Sigmoid colon (tissue), 4 donors: ENCODE measurements at regions not wholly inside any gene's neighbourhood (a gene's known extent, or its start where the extent isn't known, plus 50 kb on each side); places are given as distances from the start of the nearest gene placed in this dataset.
"Not testable (repeated sequence)": the region's sequence is repeated elsewhere in the genome, so short reads cannot be mapped to it uniquely, and the experiment has no call there.

Experiments used
- EP300 ChIP-seq, 4 donors: sonication (generic); formaldehyde crosslinking; IDR thresholded peaks; one replicate each; pipeline ENCODE4 v1.6.1; 2017; ENCODE audit warnings: antibody characterized with exemption in 4 of 4
- POLR2AphosphoS5 ChIP-seq, 4 donors: sonication (generic); formaldehyde crosslinking; IDR thresholded peaks; one replicate each; pipeline ENCODE4 v1.6.1; 2017; ENCODE audit warnings: antibody characterized with exemption in 4 of 4
- TF ChIP-seq, protein P1 (sequence below), 4 experiments: fragments of 450-650 bp in 3 of 4; fragments of 200-600 bp in 1 of 4; IDR thresholded peaks; one replicate each; pipeline ENCODE4 v1.5.1; 2016 to 2019; ENCODE audit warnings: antibody characterized with exemption in 4 of 4, mild to moderate bottlenecking in 3 of 4, moderate library complexity in 2 of 4

DNA sequence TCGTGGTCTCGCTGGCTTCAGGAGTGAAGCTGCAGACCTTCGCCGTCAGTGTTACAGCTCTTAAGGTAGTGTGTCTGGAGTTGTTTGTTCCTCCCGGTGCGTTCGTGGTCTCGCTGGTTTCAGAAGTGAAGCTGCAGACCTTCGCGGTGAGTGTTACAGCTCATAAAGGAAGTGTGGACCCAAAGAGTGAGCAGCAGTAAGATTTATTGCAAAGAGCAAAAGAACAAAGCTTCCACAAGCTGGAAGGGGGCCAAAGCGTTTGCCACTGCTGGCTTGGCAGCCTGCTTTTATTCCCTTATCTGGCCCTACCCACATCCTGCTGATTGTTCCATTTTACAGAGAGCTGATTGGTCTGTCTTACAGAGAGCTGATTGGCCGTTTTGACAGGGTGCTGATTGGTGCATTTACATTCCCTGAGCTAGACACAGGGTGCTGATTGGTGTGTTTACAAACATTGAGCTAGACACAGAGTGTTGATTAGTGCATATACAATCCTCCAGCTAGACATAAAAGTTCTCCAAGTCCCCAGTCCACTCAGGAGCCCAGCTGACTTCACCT, 1256.0 kb downstream of the STIM2 start:
- TF ChIP-seq EP300, POLR2AphosphoS5 (IDR thresholded peaks at IDR 0.05): not testable (repeated sequence)
- TF ChIP-seq, protein P1, sequence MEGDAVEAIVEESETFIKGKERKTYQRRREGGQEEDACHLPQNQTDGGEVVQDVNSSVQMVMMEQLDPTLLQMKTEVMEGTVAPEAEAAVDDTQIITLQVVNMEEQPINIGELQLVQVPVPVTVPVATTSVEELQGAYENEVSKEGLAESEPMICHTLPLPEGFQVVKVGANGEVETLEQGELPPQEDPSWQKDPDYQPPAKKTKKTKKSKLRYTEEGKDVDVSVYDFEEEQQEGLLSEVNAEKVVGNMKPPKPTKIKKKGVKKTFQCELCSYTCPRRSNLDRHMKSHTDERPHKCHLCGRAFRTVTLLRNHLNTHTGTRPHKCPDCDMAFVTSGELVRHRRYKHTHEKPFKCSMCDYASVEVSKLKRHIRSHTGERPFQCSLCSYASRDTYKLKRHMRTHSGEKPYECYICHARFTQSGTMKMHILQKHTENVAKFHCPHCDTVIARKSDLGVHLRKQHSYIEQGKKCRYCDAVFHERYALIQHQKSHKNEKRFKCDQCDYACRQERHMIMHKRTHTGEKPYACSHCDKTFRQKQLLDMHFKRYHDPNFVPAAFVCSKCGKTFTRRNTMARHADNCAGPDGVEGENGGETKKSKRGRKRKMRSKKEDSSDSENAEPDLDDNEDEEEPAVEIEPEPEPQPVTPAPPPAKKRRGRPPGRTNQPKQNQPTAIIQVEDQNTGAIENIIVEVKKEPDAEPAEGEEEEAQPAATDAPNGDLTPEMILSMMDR (IDR thresholded peaks at IDR 0.05) = not testable (repeated sequence)
